Stimulated activated CD4-positive, alpha-beta T cell treated with anti-CD3 and anti-CD28 coated beads, Interleukin-12 subunit alpha, Interleukin-12 subunit beta, amount 100 ng/mL, for 48 hours (primary cell): ENCODE measurements at regions not wholly inside any gene's neighbourhood (a gene's known extent, or its start where the extent isn't known, plus 50 kb on each side); places are given as distances from the start of the nearest gene placed in this dataset.

ENCODE experiments used
- DNase-seq, 3 donors: peaks; one replicate each; pipeline ENCODE4 v3.0.0-alpha.2; 2020; ENCODE audit warnings: low read depth in 2 of 3, low spot score in 1 of 3

GRCh38 chr12:65653321-65653720 lies 171.0 kb upstream of the HMGA2 start:
- no peak for DNase-seq

GRCh38 chr12:65653946-65654629 lies 170.2 kb upstream of the HMGA2 start:
- no peak for DNase-seq

- no peak for DNase-seq
Measured at GRCh38 chr12:65655074-65655493, 169.2 kb upstream of the HMGA2 start.

GRCh38 chr12:65656156-65656882 lies 168.0 kb upstream of the HMGA2 start:
- DNase-seq: no peak

GRCh38 chr12:65656891-65657351 lies 167.4 kb upstream of the HMGA2 start:
- peak in 1 of 3 donors; percentile 40 for DNase-seq

GRCh38 chr12:65657635-65658034 lies 166.6 kb upstream of the HMGA2 start:
- no peak for DNase-seq

- no peak for DNase-seq
Measured at GRCh38 chr12:65658360-65658759, 165.9 kb upstream of the HMGA2 start.

GRCh38 chr12:65659681-65660080 lies 164.6 kb upstream of the HMGA2 start:
- no peak for DNase-seq

- no peak for DNase-seq
Measured at GRCh38 chr12:65660096-65660495, 164.2 kb upstream of the HMGA2 start.

GRCh38 chr12:65660836-65661235 lies 163.4 kb upstream of the HMGA2 start:
- DNase-seq: no peak

GRCh38 chr12:65662590-65662989 lies 161.7 kb upstream of the HMGA2 start:
- DNase-seq: no peak

GRCh38 chr12:65663097-65663496 lies 161.2 kb upstream of the HMGA2 start:
- no peak for DNase-seq

- DNase-seq: no peak
Measured at GRCh38 chr12:65663648-65664047, 160.6 kb upstream of the HMGA2 start.

GRCh38 chr12:65664715-65665250 lies 159.5 kb upstream of the HMGA2 start:
- DNase-seq: no peak

GRCh38 chr12:65665817-65666216 lies 158.5 kb upstream of the HMGA2 start:
- no peak for DNase-seq

- peak in 1 of 3 donors; percentile 15 for DNase-seq
Measured at GRCh38 chr12:65666876-65667275, 157.4 kb upstream of the HMGA2 start.

- DNase-seq: no peak
Measured at GRCh38 chr12:65667932-65668331, 156.4 kb upstream of the HMGA2 start.

GRCh38 chr12:65668981-65669695 lies 155.1 kb upstream of the HMGA2 start:
- DNase-seq: no peak

GRCh38 chr12:65670775-65671174 lies 153.5 kb upstream of the HMGA2 start:
- DNase-seq: no peak

- DNase-seq: no peak
Measured at GRCh38 chr12:65672441-65672840, 151.8 kb upstream of the HMGA2 start.

GRCh38 chr12:65673156-65673690 lies 151.1 kb upstream of the HMGA2 start:
- DNase-seq: no peak
